ENCODE measurements at regions not wholly inside any gene's neighbourhood (a gene's known extent, or its start where the extent isn't known, plus 50 kb on each side); places are given as distances from the start of the nearest gene placed in this dataset.
"Not testable (repeated sequence)": the region's sequence is repeated elsewhere in the genome, so short reads cannot be mapped to it uniquely, and the experiment has no call there.

DNA sequence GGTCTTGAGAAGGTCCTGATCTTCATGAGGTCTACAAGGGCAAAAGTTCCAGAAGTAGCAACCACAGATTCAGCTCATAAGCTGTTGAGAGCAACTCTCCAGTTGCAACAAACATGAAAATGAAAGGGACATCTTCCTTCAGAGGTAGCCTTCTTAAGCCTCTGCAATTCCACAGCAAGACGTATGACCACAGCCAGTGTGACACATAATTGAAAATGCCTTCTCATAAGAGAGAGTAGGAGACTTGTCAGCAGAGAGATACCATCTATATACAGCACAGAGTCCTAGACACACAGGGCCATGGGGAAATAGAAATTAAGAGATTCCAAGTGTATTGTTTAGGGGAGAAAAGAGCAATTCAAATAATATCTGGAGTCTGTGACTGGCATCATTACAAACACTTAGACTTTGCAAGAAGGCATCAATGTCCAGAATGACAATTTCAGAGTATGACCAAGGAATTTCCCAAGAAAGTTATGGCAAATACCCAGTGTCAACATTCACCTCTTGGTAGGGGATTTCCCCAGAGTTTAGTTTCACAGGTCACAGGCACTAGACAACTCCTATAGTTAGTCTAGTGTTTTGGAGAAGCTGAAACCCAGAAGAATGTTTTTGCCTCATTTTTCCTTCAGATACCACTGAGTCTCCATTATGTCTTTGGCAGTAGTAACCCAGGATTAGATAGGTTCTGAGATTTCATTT, 340.3 kb downstream of the ZNF674 start:
- Mint-ChIP-seq H3K27ac (no peak overlapping the region), H3K27me3 (ENCODE audit: low read depth) (no peaks in the 10 kb centered on the region), H3K36me3 (ENCODE audit: low read depth) (no peaks in the 10 kb centered on the region), H3K9me3 (no peaks in the 10 kb centered on the region), H3K4me3 (no peak overlapping the region), H3K4me1 (ENCODE audit: low read depth) (peaks cover 11% of the 10 kb centered on the region)

DNA sequence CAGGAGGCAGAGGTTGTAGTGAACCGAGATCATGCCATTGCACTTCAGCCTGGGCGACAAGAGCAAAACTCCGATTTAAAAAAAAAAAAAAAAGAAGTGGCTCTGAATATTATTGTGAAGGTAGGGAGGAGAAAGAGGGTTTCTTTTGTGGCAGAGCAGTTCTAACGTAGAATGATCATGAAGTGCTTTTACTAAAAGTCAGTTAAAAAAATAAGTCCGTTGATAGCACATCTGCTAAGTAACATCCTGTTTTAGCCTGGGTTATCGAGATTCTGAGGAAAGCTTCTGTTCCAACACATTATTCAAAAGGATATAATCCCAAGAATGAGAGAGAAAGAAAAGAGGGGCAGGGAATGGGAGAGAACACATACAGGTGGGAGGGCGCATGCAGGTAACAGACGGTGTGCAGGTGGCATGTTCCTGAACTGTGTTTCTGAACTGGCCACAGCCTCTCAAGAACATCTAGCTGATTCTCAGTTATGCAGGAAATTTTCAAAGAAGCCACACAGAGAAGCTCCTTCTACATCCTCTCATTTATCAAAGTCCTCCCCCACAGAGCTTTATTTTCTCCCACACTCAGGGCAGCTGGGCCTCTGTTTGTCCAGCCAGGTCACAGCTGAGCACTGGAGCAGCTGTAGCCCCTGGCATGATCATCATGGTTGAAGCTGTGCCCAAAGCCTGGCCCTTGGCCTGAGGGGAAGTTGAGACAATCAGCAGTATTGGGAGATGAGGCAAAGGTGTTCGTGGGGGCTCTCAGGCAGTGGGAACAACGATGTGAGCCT, 342.3 kb downstream of the ZNF674 start:
- H3K4me3 Mint-ChIP-seq = no peak overlapping the region

DNA sequence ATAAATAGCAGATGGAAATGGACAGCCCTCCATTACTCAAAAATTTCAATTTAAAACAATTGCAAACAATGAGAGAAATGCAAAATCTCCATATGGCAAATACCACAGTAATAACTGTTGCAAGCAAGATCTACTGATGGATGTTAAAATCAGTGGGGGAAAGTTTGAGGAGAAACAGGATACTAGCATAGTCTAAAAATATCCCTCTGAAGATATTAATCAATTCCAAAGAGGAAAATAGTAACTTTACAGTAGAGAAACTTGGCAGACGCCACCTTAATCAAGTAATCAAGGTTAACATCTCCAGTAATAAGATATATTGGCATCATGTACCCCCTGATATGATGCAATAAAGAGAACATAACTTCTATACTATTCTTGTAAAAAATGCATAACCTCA, 344.8 kb downstream of the ZNF674 start:
- no peaks in the 10 kb centered on the region for H3K36me3 Mint-ChIP-seq (ENCODE audit: low read depth)
- no peak overlapping the region for H3K4me3 Mint-ChIP-seq
- H3K27ac Mint-ChIP-seq = no peak overlapping the region
- H3K9me3 Mint-ChIP-seq = no peaks in the 10 kb centered on the region
- H3K4me1 Mint-ChIP-seq (ENCODE audit: low read depth) = peaks cover 5% of the 10 kb centered on the region
- H3K27me3 Mint-ChIP-seq (ENCODE audit: low read depth) = no peaks in the 10 kb centered on the region

More for the DNA sequence above, 342.3 kb downstream of the ZNF674 start:
- no peaks in the 10 kb centered on the region for H3K9me3 Mint-ChIP-seq
- H3K27me3 Mint-ChIP-seq (ENCODE audit: low read depth) = no peaks in the 10 kb centered on the region
- H3K36me3 Mint-ChIP-seq (ENCODE audit: low read depth) = no peaks in the 10 kb centered on the region
- peaks cover 5% of the 10 kb centered on the region for H3K4me1 Mint-ChIP-seq (ENCODE audit: low read depth)
- H3K27ac Mint-ChIP-seq = no peak overlapping the region

DNA sequence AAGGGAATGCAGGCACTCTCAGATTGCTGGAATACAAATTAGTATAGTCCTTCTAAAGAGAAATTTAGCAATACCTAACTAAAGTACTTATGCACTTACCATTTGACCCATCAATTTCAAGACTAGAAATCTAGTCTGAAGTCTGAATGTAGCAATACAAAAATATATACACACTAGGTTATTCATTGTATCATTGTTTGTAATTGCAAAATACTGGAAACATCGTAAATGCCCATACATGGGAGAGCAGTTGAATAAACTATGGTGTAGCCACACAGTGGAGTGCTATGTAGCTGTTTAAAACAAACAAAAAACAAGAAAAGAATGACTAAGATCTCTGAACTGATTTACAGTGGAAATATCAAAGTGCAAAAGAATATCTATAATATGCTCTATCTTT, 346.4 kb downstream of the ZNF674 start:
- no peak overlapping the region for H3K4me3 Mint-ChIP-seq
- H3K27ac Mint-ChIP-seq = no peak overlapping the region
- peaks cover 5% of the 10 kb centered on the region for H3K9me3 Mint-ChIP-seq
- no peaks in the 10 kb centered on the region for H3K27me3 Mint-ChIP-seq (ENCODE audit: low read depth)
- peaks cover 2% of the 10 kb centered on the region for H3K4me1 Mint-ChIP-seq (ENCODE audit: low read depth)
- no peaks in the 10 kb centered on the region for H3K36me3 Mint-ChIP-seq (ENCODE audit: low read depth)

DNA sequence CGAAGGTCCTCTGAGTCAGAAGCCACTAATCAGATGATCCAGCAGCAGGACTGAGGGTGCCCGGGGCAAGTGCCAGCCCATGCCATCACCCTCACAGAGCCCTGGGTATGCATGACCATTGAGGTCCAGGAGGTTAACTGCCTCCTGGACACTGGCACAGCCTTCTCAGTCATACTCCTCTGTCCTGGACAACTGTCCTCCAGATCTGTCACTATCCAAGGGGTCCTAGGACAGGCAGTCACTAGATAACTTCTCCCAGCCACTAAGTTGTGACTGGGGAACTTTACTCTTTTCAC, 358.5 kb downstream of the ZNF674 start:
- H3K4me3 Mint-ChIP-seq; H3K27me3 Mint-ChIP-seq (ENCODE audit: low read depth); H3K27ac Mint-ChIP-seq; H3K36me3 Mint-ChIP-seq (ENCODE audit: low read depth); H3K4me1 Mint-ChIP-seq (ENCODE audit: low read depth); H3K9me3 Mint-ChIP-seq: not testable (repeated sequence)

DNA sequence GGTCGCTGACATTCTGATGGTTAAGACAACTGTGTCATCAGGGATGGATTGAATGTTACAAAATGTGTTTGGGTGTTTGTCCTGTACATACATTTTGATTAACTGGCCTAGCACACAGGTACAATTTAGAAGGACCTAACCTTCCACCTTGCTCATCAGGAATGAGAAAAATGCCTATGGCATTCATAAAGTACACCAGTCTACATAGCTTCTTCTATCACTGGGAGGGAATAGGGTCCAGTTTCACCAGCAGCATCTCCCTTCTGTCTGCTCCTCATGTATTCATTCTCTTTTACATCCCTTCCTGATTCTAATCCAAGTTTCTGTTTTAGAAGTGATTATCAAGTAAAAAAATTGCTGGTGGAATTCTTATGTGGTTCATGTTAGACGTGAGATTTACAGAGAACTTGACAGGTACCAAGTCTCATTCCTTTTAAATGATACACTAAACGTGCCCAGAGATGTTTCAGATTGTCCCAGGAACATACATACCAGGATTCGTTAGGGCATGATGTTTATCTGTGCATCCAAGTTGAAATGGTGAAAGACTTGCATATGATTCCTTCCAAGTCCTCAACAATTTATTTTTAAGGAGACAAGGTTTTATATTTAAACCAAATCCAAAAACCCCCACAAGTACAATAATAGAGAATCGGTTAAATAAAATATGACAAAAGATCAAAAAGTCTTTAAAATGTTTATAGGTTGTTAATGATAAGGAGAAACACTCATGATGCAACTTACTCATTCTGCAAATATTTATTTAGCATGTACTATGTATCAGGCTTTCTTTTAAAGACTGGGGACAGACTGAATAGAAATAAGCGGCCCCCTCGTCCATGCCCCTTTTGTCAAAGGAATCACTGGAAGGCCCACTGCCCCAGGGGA, 359.1 kb downstream of the ZNF674 start:
- no peak overlapping the region for H3K27ac Mint-ChIP-seq
- H3K36me3 Mint-ChIP-seq (ENCODE audit: low read depth) = no peaks in the 10 kb centered on the region
- H3K9me3 Mint-ChIP-seq = peaks cover 8% of the 10 kb centered on the region
- H3K4me1 Mint-ChIP-seq (ENCODE audit: low read depth) = no peaks in the 10 kb centered on the region
- no peak overlapping the region for H3K4me3 Mint-ChIP-seq
- peaks cover 8% of the 10 kb centered on the region for H3K27me3 Mint-ChIP-seq (ENCODE audit: low read depth)

DNA sequence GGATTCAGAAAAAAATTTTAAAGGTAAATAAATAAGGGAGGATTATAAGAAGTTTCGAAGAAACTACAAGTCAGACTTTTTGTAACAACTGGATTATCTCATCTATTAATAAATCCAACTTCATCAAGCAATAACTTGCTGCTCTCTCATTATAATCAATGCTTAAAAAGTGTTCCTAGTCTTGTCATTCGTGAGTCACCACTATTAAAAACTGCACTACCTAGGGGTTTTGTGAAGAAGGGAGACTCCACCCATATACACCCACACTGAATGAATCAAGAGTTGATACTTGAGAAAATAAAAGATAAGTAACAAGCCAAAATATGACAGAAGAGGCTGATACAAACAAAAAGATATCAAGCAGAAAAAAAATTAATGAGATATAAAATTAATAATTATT, 360.5 kb downstream of the ZNF674 start:
- Mint-ChIP-seq H3K4me1 (ENCODE audit: low read depth) (no peaks in the 10 kb centered on the region), H3K27ac (no peak overlapping the region), H3K4me3 (no peak overlapping the region), H3K36me3 (ENCODE audit: low read depth) (no peaks in the 10 kb centered on the region), H3K27me3 (ENCODE audit: low read depth) (peaks cover 2% of the 10 kb centered on the region), H3K9me3 (peaks cover 6% of the 10 kb centered on the region)

DNA sequence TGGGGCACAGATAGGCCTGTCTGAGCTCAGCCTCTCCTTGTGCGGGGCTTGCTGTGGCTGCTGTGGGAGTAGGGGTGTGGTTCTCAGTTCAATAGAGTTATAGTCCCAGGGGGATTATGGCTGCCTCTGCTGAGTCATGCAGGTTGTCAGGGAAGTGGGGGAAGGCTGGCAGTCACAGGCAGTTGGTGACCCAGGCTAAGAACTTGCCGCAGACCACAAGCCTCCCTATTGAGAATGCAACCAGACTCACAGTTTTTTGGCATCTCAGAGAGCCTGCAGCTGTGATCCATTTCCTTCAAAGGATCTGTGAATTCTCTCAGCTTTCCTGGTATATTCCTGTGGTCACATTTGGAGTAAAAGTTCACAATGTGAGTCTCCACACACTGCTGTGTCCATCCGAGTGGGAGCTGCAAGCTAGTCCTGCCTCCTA, 364.9 kb downstream of the ZNF674 start:
- no peaks in the 10 kb centered on the region for H3K4me1 Mint-ChIP-seq (ENCODE audit: low read depth)
- H3K4me3 Mint-ChIP-seq = no peak overlapping the region
- H3K27ac Mint-ChIP-seq = no peak overlapping the region
- no peaks in the 10 kb centered on the region for H3K36me3 Mint-ChIP-seq (ENCODE audit: low read depth)
- H3K9me3 Mint-ChIP-seq = peaks cover 3% of the 10 kb centered on the region
- H3K27me3 Mint-ChIP-seq (ENCODE audit: low read depth) = no peaks in the 10 kb centered on the region

DNA sequence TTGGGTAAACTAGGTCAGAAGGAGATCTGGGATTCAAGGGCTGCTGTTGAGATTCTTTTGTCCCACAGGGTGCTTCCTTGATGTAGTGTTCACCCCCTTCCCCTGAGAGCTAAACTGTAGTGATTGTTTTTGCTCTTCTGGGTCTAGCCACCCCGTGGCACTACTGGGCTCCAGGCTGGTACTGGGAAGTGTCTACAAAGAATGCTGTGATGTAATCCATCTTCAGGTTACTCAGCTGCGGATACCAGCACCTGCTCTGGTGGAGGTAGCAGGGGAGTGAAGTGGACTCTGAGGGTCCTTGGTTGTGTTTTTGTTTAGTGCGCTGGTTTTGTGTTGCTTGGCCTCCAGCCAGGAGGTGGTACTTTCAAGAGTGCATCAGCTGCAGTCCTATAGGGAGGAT, 365.5 kb downstream of the ZNF674 start:
- Mint-ChIP-seq H3K4me3 (no peak overlapping the region), H3K27me3 (ENCODE audit: low read depth) (no peaks in the 10 kb centered on the region), H3K4me1 (ENCODE audit: low read depth) (no peaks in the 10 kb centered on the region), H3K36me3 (ENCODE audit: low read depth) (no peaks in the 10 kb centered on the region), H3K9me3 (peaks cover 3% of the 10 kb centered on the region), H3K27ac (no peak overlapping the region)

DNA sequence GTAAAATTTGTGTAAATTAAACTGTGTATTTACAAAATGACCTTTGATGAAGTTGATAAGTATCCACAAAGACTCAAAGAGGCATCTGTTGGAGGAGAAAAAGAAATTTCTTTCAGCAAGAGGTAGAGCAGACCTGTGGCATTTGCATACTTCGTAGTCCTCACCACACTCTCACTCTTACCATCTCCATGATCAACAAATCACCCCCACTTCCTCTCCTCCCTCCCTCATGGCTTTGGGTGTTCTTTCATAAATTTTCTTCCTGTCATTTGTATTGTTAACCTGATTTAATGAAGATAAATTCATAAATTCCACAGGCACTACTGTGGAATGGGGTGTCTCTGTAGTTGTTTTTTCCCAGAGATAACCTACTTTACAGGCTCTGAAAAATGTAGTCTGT, 366.5 kb downstream of the ZNF674 start:
- Mint-ChIP-seq H3K4me1 (ENCODE audit: low read depth) (no peaks in the 10 kb centered on the region), H3K36me3 (ENCODE audit: low read depth) (no peaks in the 10 kb centered on the region), H3K4me3 (no peak overlapping the region), H3K27ac (no peak overlapping the region), H3K9me3 (peaks cover 3% of the 10 kb centered on the region), H3K27me3 (ENCODE audit: low read depth) (no peaks in the 10 kb centered on the region)

DNA sequence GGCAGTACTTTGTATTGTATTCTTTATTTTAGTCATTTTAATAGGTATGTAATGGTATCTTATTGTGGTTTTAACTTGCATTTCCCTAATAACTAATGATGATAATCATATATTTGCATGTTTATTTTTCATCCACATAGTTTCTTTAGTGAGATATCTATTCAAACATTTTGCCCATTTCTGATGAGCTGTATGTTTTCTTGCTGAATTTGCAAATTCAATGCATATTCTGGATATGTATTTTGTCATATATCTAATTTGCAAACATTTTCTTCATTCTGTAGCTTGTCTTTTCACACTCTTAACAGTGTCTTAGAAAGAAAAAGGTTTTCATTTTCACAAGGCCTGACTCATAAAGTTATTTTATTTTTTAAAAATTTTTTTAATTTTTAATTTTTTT, 372.1 kb downstream of the ZNF674 start:
- Mint-ChIP-seq H3K4me1 (ENCODE audit: low read depth) (no peaks in the 10 kb centered on the region), H3K9me3 (no peaks in the 10 kb centered on the region), H3K4me3 (no peak overlapping the region), H3K27me3 (ENCODE audit: low read depth) (no peaks in the 10 kb centered on the region), H3K27ac (no peak overlapping the region), H3K36me3 (ENCODE audit: low read depth) (no peaks in the 10 kb centered on the region)

DNA sequence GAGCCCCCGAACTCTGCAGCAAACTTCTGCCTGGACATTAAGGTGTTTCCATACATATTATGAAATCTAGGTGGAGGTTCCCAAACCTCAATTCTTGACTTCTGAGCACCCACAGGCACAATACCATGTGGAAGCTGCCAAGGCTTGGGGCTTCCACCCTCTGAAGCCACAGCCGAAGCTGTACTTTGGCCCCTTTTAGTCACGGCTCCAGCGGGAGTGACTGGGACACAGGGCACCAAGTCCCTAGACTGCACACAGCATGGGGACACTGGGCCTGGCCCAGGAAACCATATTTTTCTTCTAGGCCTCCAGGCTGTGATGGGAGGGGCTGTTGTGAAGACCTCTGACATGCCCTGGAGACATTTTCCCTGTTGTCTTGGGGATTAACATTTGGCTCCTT, 373.8 kb downstream of the ZNF674 start:
- H3K36me3 Mint-ChIP-seq (ENCODE audit: low read depth); H3K4me3 Mint-ChIP-seq; H3K27ac Mint-ChIP-seq; H3K4me1 Mint-ChIP-seq (ENCODE audit: low read depth); H3K27me3 Mint-ChIP-seq (ENCODE audit: low read depth); H3K9me3 Mint-ChIP-seq: not testable (repeated sequence)

DNA sequence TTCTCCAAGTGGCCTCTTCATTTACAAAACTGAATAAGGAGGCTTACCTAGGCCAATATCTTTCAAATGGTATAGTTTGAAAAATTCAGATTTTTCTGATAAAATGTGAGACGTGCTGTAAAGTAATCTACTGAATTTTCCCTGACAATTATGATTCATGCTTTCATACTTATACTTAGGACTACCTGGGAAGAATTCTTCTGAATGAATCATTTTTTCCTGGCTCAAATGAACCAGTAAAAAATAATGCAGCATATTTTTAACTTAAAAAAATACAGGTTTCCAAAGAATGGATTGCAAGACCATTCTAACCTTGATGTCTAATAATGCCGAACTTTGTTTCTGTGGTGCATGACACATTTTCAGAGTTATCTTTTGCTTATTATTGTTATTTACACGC, 375.4 kb downstream of the ZNF674 start:
- no peaks in the 10 kb centered on the region for H3K27me3 Mint-ChIP-seq (ENCODE audit: low read depth)
- H3K4me3 Mint-ChIP-seq = no peak overlapping the region
- H3K36me3 Mint-ChIP-seq (ENCODE audit: low read depth) = no peaks in the 10 kb centered on the region
- no peaks in the 10 kb centered on the region for H3K4me1 Mint-ChIP-seq (ENCODE audit: low read depth)
- H3K27ac Mint-ChIP-seq = no peak overlapping the region
- no peaks in the 10 kb centered on the region for H3K9me3 Mint-ChIP-seq

DNA sequence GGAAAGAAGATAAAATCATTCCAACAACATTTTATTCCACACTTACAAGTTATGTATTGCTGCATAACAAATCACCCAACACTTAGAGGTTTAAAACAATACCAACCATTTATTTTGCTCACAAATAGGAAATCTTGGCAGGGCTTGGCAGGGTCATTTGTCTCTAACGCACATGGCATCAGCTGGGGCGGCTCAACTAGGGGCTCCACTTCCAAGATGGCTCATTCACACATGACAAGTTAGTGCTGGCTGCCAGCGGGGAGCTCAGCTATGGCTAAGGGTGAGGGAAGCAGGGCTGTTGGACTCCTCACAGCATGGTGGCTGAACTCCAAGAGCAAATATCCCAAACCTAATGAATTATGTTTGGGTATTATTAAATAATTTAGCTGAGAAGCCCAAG, 377.0 kb downstream of the ZNF674 start:
- Mint-ChIP-seq H3K27me3 (ENCODE audit: low read depth) (no peaks in the 10 kb centered on the region), H3K36me3 (ENCODE audit: low read depth) (no peaks in the 10 kb centered on the region), H3K9me3 (no peaks in the 10 kb centered on the region), H3K27ac (no peak overlapping the region), H3K4me3 (no peak overlapping the region), H3K4me1 (ENCODE audit: low read depth) (no peaks in the 10 kb centered on the region)

DNA sequence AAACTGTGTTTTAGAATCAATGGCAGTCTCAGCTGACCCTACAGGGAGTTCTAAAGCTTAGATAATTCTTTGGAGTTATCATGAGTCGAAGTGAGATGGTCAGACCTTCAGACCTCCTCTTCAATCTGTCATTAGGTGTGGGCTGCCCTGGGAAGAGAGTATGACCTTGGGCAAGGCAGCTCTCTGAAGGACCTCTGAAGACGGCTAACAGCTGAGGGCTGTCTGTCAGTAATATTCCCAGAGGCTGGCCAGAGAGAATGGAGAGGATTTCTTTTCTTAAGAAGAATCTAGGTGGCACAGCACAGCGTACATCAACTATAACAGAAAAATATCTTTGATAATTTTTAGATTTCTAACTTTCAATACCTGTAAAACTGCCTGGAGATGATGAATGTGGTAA, 379.4 kb downstream of the ZNF674 start:
- no peaks in the 10 kb centered on the region for H3K9me3 Mint-ChIP-seq
- H3K27me3 Mint-ChIP-seq (ENCODE audit: low read depth) = no peaks in the 10 kb centered on the region
- no peaks in the 10 kb centered on the region for H3K4me1 Mint-ChIP-seq (ENCODE audit: low read depth)
- no peak overlapping the region for H3K4me3 Mint-ChIP-seq
- no peaks in the 10 kb centered on the region for H3K36me3 Mint-ChIP-seq (ENCODE audit: low read depth)
- H3K27ac Mint-ChIP-seq = no peak overlapping the region
